Fibroblast of pulmonary artery (primary cell): ENCODE measurements at regions not wholly inside any gene's neighbourhood (a gene's known extent, or its start where the extent isn't known, plus 50 kb on each side); places are given as distances from the start of the nearest gene placed in this dataset.
A peak's percentile ranks its signal among the peaks of the same experiment; 100 is the strongest.

ENCODE experiments used
- DNase-seq: peaks from one replicate; pipeline ENCODE4 v3.0.0-alpha.2; 2010; ENCODE audit warnings: low read depth
- H3K4me3 ChIP-seq: replicated peaks from 2 replicates; pipeline ENCODE4 v1.5.1; 2011; ENCODE audit warnings: low read depth, mild to moderate bottlenecking, control low read depth, low read length, moderate library complexity
- TF ChIP-seq, protein P1 (sequence below): IDR thresholded peaks from 2 replicates; pipeline ENCODE4 v1.5.1; 2011; ENCODE audit warnings: mild to moderate bottlenecking, control low read depth, low read length, inconsistent platforms; ENCODE audit errors: missing control alignments

DNA sequence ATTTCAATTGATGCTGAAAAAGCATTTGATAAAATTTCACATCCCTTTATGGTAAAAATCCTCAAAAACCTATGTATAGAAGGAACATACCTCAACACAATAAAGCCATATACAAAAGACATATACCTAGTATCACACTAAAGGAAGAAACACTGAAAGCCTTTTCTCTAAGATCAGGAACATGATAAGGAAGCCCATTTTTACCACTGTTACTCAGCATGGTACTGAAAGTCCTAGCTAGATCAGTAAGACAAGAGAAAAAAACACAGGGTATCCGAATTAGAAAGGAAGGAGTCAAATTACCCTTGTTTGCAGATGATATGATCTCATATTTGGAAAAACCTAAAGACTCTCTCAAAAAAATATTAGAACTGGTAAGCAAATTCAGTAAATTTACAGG is 350.2 kb upstream of the PDE4D start:
- DNase-seq, result no peak
- H3K4me3 ChIP-seq, result no peak overlapping the region
- TF ChIP-seq, protein P1, sequence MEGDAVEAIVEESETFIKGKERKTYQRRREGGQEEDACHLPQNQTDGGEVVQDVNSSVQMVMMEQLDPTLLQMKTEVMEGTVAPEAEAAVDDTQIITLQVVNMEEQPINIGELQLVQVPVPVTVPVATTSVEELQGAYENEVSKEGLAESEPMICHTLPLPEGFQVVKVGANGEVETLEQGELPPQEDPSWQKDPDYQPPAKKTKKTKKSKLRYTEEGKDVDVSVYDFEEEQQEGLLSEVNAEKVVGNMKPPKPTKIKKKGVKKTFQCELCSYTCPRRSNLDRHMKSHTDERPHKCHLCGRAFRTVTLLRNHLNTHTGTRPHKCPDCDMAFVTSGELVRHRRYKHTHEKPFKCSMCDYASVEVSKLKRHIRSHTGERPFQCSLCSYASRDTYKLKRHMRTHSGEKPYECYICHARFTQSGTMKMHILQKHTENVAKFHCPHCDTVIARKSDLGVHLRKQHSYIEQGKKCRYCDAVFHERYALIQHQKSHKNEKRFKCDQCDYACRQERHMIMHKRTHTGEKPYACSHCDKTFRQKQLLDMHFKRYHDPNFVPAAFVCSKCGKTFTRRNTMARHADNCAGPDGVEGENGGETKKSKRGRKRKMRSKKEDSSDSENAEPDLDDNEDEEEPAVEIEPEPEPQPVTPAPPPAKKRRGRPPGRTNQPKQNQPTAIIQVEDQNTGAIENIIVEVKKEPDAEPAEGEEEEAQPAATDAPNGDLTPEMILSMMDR, result no peak

GRCh38 chr5:60232036-60232795 is 338.7 kb upstream of the PDE4D start:
- no peak overlapping the region for H3K4me3 ChIP-seq
- DNase-seq, result no peak
- TF ChIP-seq, protein P1, result no peak

DNA sequence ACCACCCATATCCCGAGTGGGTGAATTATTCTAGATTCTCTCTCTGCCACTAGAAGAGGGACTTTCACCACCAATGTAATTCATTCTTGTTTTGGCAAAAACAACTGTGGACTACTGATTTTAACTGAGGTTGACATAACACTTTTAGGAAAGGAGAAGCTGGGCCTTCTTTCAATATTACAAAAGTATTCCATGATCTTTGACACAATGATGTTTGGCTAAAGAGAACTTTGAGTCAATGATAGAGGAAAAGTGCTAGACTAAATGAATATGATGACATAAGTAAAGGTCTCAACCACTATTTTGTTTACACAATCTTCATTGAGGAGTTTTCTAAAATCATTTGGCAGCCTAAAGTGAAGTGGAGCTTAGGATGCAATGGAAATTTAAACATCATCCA is 336.9 kb upstream of the PDE4D start:
- no peak for DNase-seq
- TF ChIP-seq, protein P1, result no peak
- no peak overlapping the region for H3K4me3 ChIP-seq

DNA sequence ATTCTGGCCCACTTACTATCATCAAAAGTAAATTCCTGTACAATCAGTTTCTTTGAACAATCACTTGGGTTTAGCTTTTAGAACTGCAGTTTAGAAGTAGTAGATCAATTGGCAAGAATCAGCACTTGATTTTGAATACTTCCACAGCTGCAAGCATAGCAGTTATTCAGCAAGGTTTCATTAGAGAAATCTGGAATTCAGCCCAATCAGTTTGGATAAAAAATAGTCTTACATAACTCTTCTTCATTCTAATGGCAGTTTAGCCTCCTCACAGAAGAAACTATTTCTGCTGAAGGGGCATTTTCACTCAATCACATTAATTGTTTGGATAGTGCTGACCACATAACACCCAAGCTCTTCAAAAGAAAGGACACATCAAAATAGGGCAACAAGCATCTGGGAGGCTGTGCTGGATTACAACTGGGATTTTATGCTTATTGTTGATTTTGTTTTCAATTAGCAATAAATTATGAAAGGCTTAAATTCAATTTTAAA is 336.2 kb upstream of the PDE4D start:
- TF ChIP-seq, protein P1, result no peak
- no peak overlapping the region for H3K4me3 ChIP-seq
- no peak for DNase-seq

DNA sequence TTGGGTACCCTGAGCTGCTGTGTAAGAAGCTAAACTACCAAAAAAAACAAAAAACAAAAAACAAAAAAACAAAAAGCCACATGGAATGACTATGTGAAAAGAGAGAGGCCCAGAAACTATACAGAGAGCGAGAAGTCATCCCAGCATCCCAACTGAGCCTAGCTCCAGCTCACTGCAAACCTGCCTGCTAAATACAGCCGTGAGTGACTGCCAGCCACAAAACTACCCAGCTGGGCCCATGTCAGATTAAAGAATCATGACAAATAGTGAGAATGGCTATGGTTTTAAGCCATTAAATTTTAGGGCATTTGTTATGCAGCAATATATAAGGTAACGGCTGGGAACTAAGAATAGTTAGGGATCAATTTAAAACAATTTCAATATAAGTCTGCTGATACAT is 335.1 kb upstream of the PDE4D start:
- TF ChIP-seq, protein P1, result no peak
- no peak overlapping the region for H3K4me3 ChIP-seq

GRCh38 chr5:60226128-60226527 is 332.6 kb upstream of the PDE4D start:
- TF ChIP-seq, protein P1, result no peak
- H3K4me3 ChIP-seq, result no peak overlapping the region
- no peak for DNase-seq

More for the DNA sequence above, 335.1 kb upstream of the PDE4D start:
- DNase-seq, result no peak

GRCh38 chr5:60223342-60223741 is 329.8 kb upstream of the PDE4D start:
- TF ChIP-seq, protein P1, result no peak
- no peak overlapping the region for H3K4me3 ChIP-seq
- DNase-seq, result peak; percentile 3
